HepG2 (cell line): ENCODE measurements at regions not wholly inside any gene's neighbourhood (a gene's known extent, or its start where the extent isn't known, plus 50 kb on each side); places are given as distances from the start of the nearest gene placed in this dataset.

ENCODE experiments used
- ATAC-seq: fragments of 200-7000 bp; cut with Tn5 transposase; 3 replicates; pipeline ENCODE4 v1.9.1; 2020; ENCODE audit warnings: mild to moderate bottlenecking, moderate library complexity
- BruUV-seq: library from RNA; stranded (reverse); fragments of 400-500 nt; replicated peaks from 2 replicates; lab custom pipeline; 2021; lab: Mats Ljungman, UMichigan
- CTCF ChIA-PET: fragments of 300-600 bp; formaldehyde crosslinking; extraction: SDS; loops from one replicate; lab custom pipeline; 2021; ENCODE audit warnings: low total read pairs, inconsistent platforms, low intra/inter-chr PET ratio; lab: Yijun Ruan, JAX
- POLR2A ChIA-PET: fragments of 350-600 bp; sonication (Branson Sonifier 250); formaldehyde crosslinking; loops from one replicate; lab custom pipeline; 2020; ENCODE audit warnings: antibody characterized with exemption, inconsistent platforms; lab: Yijun Ruan, JAX
- DNase-seq: peaks from one replicate; pipeline ENCODE4 v3.0.0-alpha.2; 2015; ENCODE audit warnings: low spot score
- FAIRE-seq: peaks from 3 replicates; lab custom pipeline; 2011; peaks lifted over from hg19 to GRCh38; lab: Jason Lieb, UNC
- H2AFZ ChIP-seq: one replicate; pipeline ENCODE4 v1.6.1; 2011; ENCODE audit warnings: low read length, inconsistent platforms
- H3K27ac ChIP-seq: fragments of 300-600 bp; 3 replicates; pipeline ENCODE4 v1.8.0; 2011; ENCODE audit warnings: mixed run types, mild to moderate bottlenecking, mixed read lengths, low read length, inconsistent platforms; ENCODE audit not compliant: insufficient read depth; ENCODE audit errors: extremely low read length
- H3K27me3 ChIP-seq, 2 experiments: fragments of 200-600 bp in 1 of 2; 2 replicates in 1 of 2; 3 replicates in 1 of 2; pipeline versions ENCODE4 v1.6.0 to v1.8.0; 2011; ENCODE audit warnings: low read length in 2 of 2, mild to moderate bottlenecking in 2 of 2, moderate library complexity in 2 of 2, inconsistent platforms in 1 of 2; ENCODE audit not compliant: insufficient read depth in 2 of 2, control insufficient read depth in 1 of 2
- H3K36me3 ChIP-seq, 2 experiments: fragments of 200-600 bp in 1 of 2; replicated peaks in 1 of 2; 2 replicates in 1 of 2; 3 replicates in 1 of 2; pipeline versions ENCODE4 v1.5.1 to v1.8.0; 2011; ENCODE audit warnings: low read length in 2 of 2, inconsistent platforms in 1 of 2; ENCODE audit not compliant: insufficient read depth in 2 of 2, control insufficient read depth in 1 of 2
- H3K4me1 ChIP-seq: 2 replicates; pipeline ENCODE4 v1.5.1; 2012; ENCODE audit warnings: low read length, inconsistent platforms; ENCODE audit not compliant: insufficient read depth
- H3K4me2 ChIP-seq: 2 replicates; pipeline ENCODE4 v1.6.0; 2011; ENCODE audit warnings: low read depth, low read length, inconsistent platforms
- H3K4me3 ChIP-seq, 3 experiments: fragments of 200-600 bp in 1 of 3; sonication (generic), shearing (Covaris generic) in 1 of 3; replicated peaks in 1 of 3; 2 replicates each; pipeline ENCODE4 v1.5.1; 2011 to 2016; ENCODE audit warnings: low read length in 3 of 3, inconsistent platforms in 2 of 3, low read depth in 2 of 3, mild to moderate bottlenecking in 2 of 3, control low read depth in 1 of 3, mixed read lengths in 1 of 3; ENCODE audit not compliant: insufficient read depth in 1 of 3
- H3K79me2 ChIP-seq: one replicate; pipeline ENCODE4 v1.6.1; 2011; ENCODE audit warnings: low read length, inconsistent platforms; ENCODE audit not compliant: insufficient read depth
- H3K9ac ChIP-seq: 2 replicates; pipeline ENCODE4 v1.6.0; 2011; ENCODE audit warnings: mild to moderate bottlenecking, low read depth, low read length, inconsistent platforms; ENCODE audit not compliant: insufficient read depth
- H3K9me3 ChIP-seq: 2 replicates; pipeline ENCODE4 v1.5.1; 2012; ENCODE audit warnings: mild to moderate bottlenecking, low read length
- H4K20me1 ChIP-seq: 2 replicates; pipeline ENCODE4 v1.6.0; 2011; ENCODE audit warnings: inconsistent platforms, mild to moderate bottlenecking, low read length, moderate library complexity; ENCODE audit not compliant: insufficient read depth
- CBFB ChIP-seq: sonication (generic); formaldehyde crosslinking; IDR thresholded peaks from 2 replicates; pipeline ENCODE4 v1.4.0; 2020; ENCODE audit warnings: missing genetic modification reagents
- DNMT3B ChIP-seq: conservative IDR thresholded peaks from 2 replicates; pipeline ENCODE4 v1.6.1; 2016; ENCODE audit warnings: missing biosample characterization, control low read depth
- MAFF ChIP-seq: IDR thresholded peaks from 2 replicates; pipeline ENCODE4 v1.6.1; 2011; ENCODE audit warnings: low read depth, low read length, improper control_type of control experiment
- MAZ ChIP-seq, 2 experiments: sonication (generic) in 1 of 2; formaldehyde crosslinking in 1 of 2; IDR thresholded peaks; 2 replicates each; pipeline versions ENCODE4 v1.5.0 to v1.6.1; 2012 to 2020; ENCODE audit warnings: low read depth in 2 of 2, mild to moderate bottlenecking in 2 of 2, borderline replicate concordance in 1 of 2, improper control_type of control experiment in 1 of 2, low read length in 1 of 2, missing genetic modification reagents in 1 of 2, moderate library complexity in 1 of 2
- ZBTB25 ChIP-seq: IDR thresholded peaks from 2 replicates; pipeline ENCODE4 v1.6.1; 2018; ENCODE audit warnings: missing genetic modification reagents
- ZNF382 ChIP-seq: sonication (generic); formaldehyde crosslinking; IDR thresholded peaks from 2 replicates; pipeline ENCODE4 v1.5.0; 2020; ENCODE audit warnings: missing genetic modification reagents, mild to moderate bottlenecking, borderline replicate concordance
- ZNF709 ChIP-seq: sonication (generic); formaldehyde crosslinking; IDR thresholded peaks from 2 replicates; pipeline ENCODE4 v1.5.0; 2020; ENCODE audit warnings: mild to moderate bottlenecking, missing genetic modification reagents
- ZNF850 ChIP-seq: sonication (generic); formaldehyde crosslinking; conservative IDR thresholded peaks from 2 replicates; pipeline ENCODE4 v1.9.0; 2021; ENCODE audit warnings: mild to moderate bottlenecking, missing genetic modification reagents
- ZSCAN25 ChIP-seq: sonication (generic); formaldehyde crosslinking; IDR thresholded peaks from 2 replicates; pipeline ENCODE4 v1.8.0; 2022; ENCODE audit warnings: mild to moderate bottlenecking, missing genetic modification reagents
- WGBS: methylation state at CpG from one replicate; pipeline ENCODE4 v1.1.6; 2017; ENCODE audit warnings: low lambda C conversion rate; 5-methylcytosine and 5-hydroxymethylcytosine counted together
- in situ Hi-C: cut with HindIII; loops from 2 replicates; pipeline ENCODE4 v1.10.0; 2017; ENCODE audit warnings: low pct_unique_long_range_greater_than_20kb; ENCODE audit not compliant: extremely low pct_ligation_motif_present
- intact Hi-C: fragments of 100-400 bp; cut with micrococcal nuclease; formaldehyde crosslinking; loops from one replicate; pipeline ENCODE4 v1.10.0; 2022; ENCODE audit not compliant: unreplicated experiment
- TF ChIP-seq, protein P1 (sequence below): sonication (generic); formaldehyde crosslinking; conservative IDR thresholded peaks from 2 replicates; pipeline ENCODE4 v1.4.0; 2020; ENCODE audit warnings: missing genetic modification reagents

- TF ChIP-seq ZNF709 (CRISPR knock-in tag) (no peak), ZSCAN25 (CRISPR knock-in tag) (no peak), ZBTB25 (CRISPR knock-in tag) (no peak), MAFF (0 out of 2 replicates have a peak, but pooled peaks have one; percentile 5), CBFB (no peak), DNMT3B (CRISPR knock-in tag) (no peak), ZNF382 (CRISPR knock-in tag) (no peak), MAZ (IDR thresholded peaks at IDR 0.05; ENCODE audit: borderline replicate concordance, low read depth, low read length) (no peak), MAZ (CRISPR knock-in tag; IDR thresholded peaks at IDR 0.05; ENCODE audit: low read depth) (no peak)
Measured at GRCh38 chr21:22827422-22827821, 1829.2 kb downstream of the NCAM2 start (continued).

- ChIA-PET CTCF (no interaction called here), POLR2A (no interaction called here)
- Histone ChIP-seq H3K4me1 (no peaks in the 10 kb centered on the region), H4K20me1 (no peaks in the 10 kb centered on the region), H3K79me2 (no peaks in the 10 kb centered on the region), H2AFZ (no peak overlapping the region), H3K4me2 (no peak overlapping the region), H3K27ac (no peak overlapping the region), H3K4me3 (no peak overlapping the region), H3K36me3 (no peaks in the 10 kb centered on the region), H3K9me3 (peaks cover 90% of the 10 kb centered on the region), H3K27me3 (no peaks in the 10 kb centered on the region), H3K9ac (no peak overlapping the region)
- FAIRE-seq (no peak), ATAC-seq (no peak), DNase-seq (no peak)
- 4% methylated on average over 3 of the region's 3 CpGs for WGBS
- in situ Hi-C loops, result no loop called here
- intact Hi-C loops, result no loop called here
- no peak for TF ChIP-seq ZNF850
- TF ChIP-seq, protein P1, sequence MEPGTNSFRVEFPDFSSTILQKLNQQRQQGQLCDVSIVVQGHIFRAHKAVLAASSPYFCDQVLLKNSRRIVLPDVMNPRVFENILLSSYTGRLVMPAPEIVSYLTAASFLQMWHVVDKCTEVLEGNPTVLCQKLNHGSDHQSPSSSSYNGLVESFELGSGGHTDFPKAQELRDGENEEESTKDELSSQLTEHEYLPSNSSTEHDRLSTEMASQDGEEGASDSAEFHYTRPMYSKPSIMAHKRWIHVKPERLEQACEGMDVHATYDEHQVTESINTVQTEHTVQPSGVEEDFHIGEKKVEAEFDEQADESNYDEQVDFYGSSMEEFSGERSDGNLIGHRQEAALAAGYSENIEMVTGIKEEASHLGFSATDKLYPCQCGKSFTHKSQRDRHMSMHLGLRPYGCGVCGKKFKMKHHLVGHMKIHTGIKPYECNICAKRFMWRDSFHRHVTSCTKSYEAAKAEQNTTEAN, result no peak
- no TSS peak for BruUV-seq
Measured at GRCh38 chr21:22842875-22843274, 1844.7 kb downstream of the NCAM2 start.
